ENCODE measurements at regions not wholly inside any gene's neighbourhood (a gene's known extent, or its start where the extent isn't known, plus 50 kb on each side); places are given as distances from the start of the nearest gene placed in this dataset.

GRCh38 chr2:43047187-43047780, 179.1 kb downstream of the ZFP36L2 start (continued):
- no peak for TF ChIP-seq GABPA (IDR thresholded peaks at IDR 0.05; ENCODE audit: low read depth)
- TF ChIP-seq CBFB (IDR thresholded peaks at IDR 0.05; ENCODE audit: low read depth), result no peak
- no peak for TF ChIP-seq ZNF274 (IDR thresholded peaks at IDR 0.05; ENCODE audit: insufficient read depth, insufficient read length)

- Histone ChIP-seq H3K4me3 (no peak overlapping the region), H3K27me3 (replicated peaks in 1 of 2; ENCODE audit: control insufficient read depth in 2 of 2, insufficient read depth in 2 of 2, low read length in 1 of 2) (no peaks in the 10 kb centered on the region), H3K4me2 (ENCODE audit: control insufficient read depth, insufficient read depth) (no peak overlapping the region), H3K9me3 (replicated peaks; ENCODE audit: control insufficient read depth, insufficient read depth, low read length) (no peaks in the 10 kb centered on the region), H3K36me3 (ENCODE audit: control insufficient read depth in 2 of 2, insufficient read depth in 2 of 2, low read length in 1 of 2) (no peaks in the 10 kb centered on the region), H2AFZ (ENCODE audit: control insufficient read depth, low read depth, low read length) (no peak overlapping the region), H4K20me1 (ENCODE audit: control insufficient read depth, insufficient read depth) (no peaks in the 10 kb centered on the region), H3K4me1 (ENCODE audit: control insufficient read depth, insufficient read depth, low read length) (no peaks in the 10 kb centered on the region), H3K9ac (ENCODE audit: control insufficient read depth, insufficient read depth, low read length) (no peak overlapping the region), H3K27ac (ENCODE audit: control insufficient read depth, insufficient read depth) (no peak overlapping the region), H3K79me2 (ENCODE audit: control insufficient read depth, insufficient read depth, low read length) (no peaks in the 10 kb centered on the region)
- RAD21 ChIA-PET (ENCODE audit: unreplicated experiment), result no interaction called here
- in situ Hi-C loops (cut with MboI), result no loop called here
- SMC1A ChIA-PET (ENCODE audit: uncharacterized antibody, unreplicated experiment), result no interaction called here
- FAIRE-seq (no peak), DNase-seq (ENCODE audit: low read depth, low spot score) (no peak), ATAC-seq (no peak)
- no TSS peak for BruUV-seq (replicated peaks)
- intact Hi-C loops (cut with micrococcal nuclease; ENCODE audit: unreplicated experiment), result no loop called here
- CTCF ChIA-PET, result no interaction called here
- POLR2A ChIA-PET, result interaction anchor here (1.0 kb wide), 1 partner anchor 15 kb away, joined by 4 read pairs; no protein-coding TSS in a partner anchor
- 29% methylated on average over 3 of the region's 3 CpGs for WGBS (ENCODE audit: insufficient coverage, insufficient replicate concordance, low lambda C conversion rate, missing lambda C conversion rate)
- TF ChIP-seq CTCF (IDR thresholded peaks at IDR 0.05 in 2 of 3, conservative IDR thresholded peaks at IDR 0.05 in 1 of 3; ENCODE audit: control insufficient read depth in 2 of 3, extremely low read depth in 1 of 3, insufficient read depth in 1 of 3, low read depth in 3 of 3, low read length in 3 of 3) (no peak), ZNF24 (IDR thresholded peaks at IDR 0.05) (no peak), CHD4 (IDR thresholded peaks at IDR 0.05) (no peak), POLR2AphosphoS5 (IDR thresholded peaks at IDR 0.05; ENCODE audit: low read length) (no peak), ZBTB33 (IDR thresholded peaks at IDR 0.05) (no peak), POLR2AphosphoS2 (IDR thresholded peaks at IDR 0.05; ENCODE audit: low read depth, low read length) (no peak), SMAD1 (IDR thresholded peaks at IDR 0.05; ENCODE audit: low read depth, partially characterized antibody) (no peak), KAT2A (conservative IDR thresholded peaks at IDR 0.05; ENCODE audit: control insufficient read depth, low read depth, low read length) (no peak), BCL3 (IDR thresholded peaks at IDR 0.05; ENCODE audit: borderline replicate concordance, insufficient read depth, low read depth, low read length, poor library complexity, severe bottlenecking) (no peak), MAX (IDR thresholded peaks at IDR 0.05; ENCODE audit: low read depth, low read length) (no peak), SKIL (IDR thresholded peaks at IDR 0.05; ENCODE audit: low read depth, poor library complexity, severe bottlenecking) (no peak), ZNF217 (IDR thresholded peaks at IDR 0.05) (no peak)
Observed at GRCh38 chr2:43045866-43046265, 180.5 kb downstream of the ZFP36L2 start.
